GM12891 (cell line): ENCODE measurements at regions not wholly inside any gene's neighbourhood (a gene's known extent, or its start where the extent isn't known, plus 50 kb on each side); places are given as distances from the start of the nearest gene placed in this dataset.
"Not testable (repeated sequence)": the region's sequence is repeated elsewhere in the genome, so short reads cannot be mapped to it uniquely, and the experiment has no call there.

Source experiments
- DNase-seq: peaks from one replicate; pipeline ENCODE4 v3.0.0; 2011; ENCODE audit warnings: low spot score; ENCODE audit not compliant: insufficient read length
- FAIRE-seq: peaks from 2 replicates; lab custom pipeline; 2011; peaks lifted over from hg19 to GRCh38; lab: Jason Lieb, UNC
- PAX5 ChIP-seq: IDR thresholded peaks from 2 replicates; pipeline ENCODE4 v1.6.1; 2011; ENCODE audit warnings: low read length, moderate library complexity, mild to moderate bottlenecking; ENCODE audit not compliant: insufficient read depth, severe bottlenecking
- POLR2A ChIP-seq: IDR thresholded peaks from 2 replicates; pipeline ENCODE4 v1.6.1; 2011; ENCODE audit warnings: low read depth, low read length, control low read depth
- POLR2AphosphoS5 ChIP-seq: IDR thresholded peaks from 2 replicates; pipeline ENCODE4 v1.6.1; 2011; ENCODE audit warnings: low read depth, low read length, control low read depth
- POU2F2 ChIP-seq: IDR thresholded peaks from 2 replicates; pipeline ENCODE4 v1.6.1; 2011; ENCODE audit warnings: low read depth, mild to moderate bottlenecking, control low read depth, low read length, moderate library complexity
- SPI1 ChIP-seq: IDR thresholded peaks from 2 replicates; pipeline ENCODE4 v1.6.1; 2011; ENCODE audit warnings: low read depth, low read length, control low read depth
- TAF1 ChIP-seq: IDR thresholded peaks from 2 replicates; pipeline ENCODE4 v1.6.1; 2011; ENCODE audit warnings: low read depth, low read length, control low read depth

DNA sequence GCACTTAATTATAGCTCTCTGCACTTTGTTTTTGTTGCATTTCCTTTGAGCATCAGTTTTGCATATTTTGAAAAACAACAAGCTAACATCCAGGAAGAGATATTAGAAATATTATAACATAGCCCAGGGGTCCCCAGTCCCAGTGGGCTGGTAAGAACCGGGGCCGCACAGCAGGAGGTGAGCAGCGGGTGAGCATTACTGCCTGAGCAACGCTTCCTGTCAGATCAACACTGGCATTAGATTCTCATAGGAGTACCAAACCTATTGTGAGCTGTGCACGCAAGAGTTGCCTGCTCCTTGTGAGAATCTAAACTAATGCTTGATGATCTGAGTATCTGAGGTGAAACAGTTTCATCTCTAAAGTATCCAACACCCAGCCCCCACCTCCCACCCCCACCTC lies 675.9 kb upstream of the ZNF608 start:
- DNase-seq: no peak
- no peak for FAIRE-seq
- TF ChIP-seq POLR2AphosphoS5 (no peak), PAX5 (no peak), SPI1 (no peak), TAF1 (no peak), POU2F2 (no peak), POLR2A (no peak)

DNA sequence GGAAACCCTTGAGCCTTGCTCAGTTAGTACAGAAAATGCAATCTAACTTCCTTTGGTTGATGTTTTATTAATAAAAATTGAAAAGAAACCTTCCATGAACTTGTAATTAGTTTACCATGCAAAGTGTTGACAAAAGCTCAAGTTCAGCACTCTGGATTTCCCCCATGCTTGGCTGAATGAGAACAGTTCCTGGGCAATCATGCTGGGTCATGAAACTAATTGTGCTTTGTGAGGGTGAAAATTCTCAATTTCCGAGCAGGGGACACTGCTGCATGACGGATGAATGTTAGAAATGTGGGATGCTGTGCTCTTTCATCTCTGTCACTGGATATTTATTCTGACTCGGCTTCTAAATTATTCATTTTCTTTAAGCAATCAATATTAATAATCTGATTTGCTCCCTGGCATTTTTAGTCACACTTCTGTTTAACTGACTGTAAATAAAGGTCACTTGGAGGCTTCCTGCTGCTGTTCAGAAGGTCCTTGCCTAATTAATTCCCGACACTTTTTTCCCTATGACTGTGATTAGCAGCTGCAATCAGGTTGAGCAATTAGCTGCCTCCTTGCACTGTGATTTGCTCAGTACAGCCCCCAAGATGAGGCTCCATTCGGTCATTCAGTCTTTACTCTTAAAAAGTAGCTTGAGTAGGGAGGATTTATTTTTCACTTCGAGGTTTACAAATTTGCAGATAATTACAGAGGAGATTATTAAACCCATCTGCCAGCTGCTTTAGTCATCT lies 678.1 kb upstream of the ZNF608 start:
- no peak for DNase-seq
- TF ChIP-seq TAF1 (no peak), POLR2AphosphoS5 (no peak), PAX5 (no peak), POU2F2 (no peak)
- FAIRE-seq: no peak

DNA sequence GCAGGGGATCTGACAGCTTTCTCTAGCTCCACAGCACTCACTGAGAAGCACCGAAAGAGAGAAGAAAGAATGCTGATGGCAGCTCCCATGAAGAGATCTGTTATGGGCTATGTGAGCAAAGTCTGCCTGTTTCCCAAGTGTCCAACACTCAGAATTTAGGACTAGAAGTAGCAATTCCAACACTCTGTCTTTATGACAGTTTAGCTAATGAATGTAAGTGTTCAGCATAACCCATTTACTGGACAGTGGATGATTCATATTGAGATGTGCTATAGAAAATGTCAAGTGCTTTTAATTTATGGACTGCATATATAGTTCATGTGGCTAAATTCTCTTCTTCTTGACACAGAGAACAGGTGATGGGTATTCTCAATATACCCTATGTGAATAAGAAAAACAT lies 683.1 kb upstream of the ZNF608 start:
- no peak for DNase-seq
- TF ChIP-seq PAX5 (no peak), POU2F2 (no peak), TAF1 (no peak), SPI1 (no peak), POLR2A (no peak)
- FAIRE-seq: no peak

DNA sequence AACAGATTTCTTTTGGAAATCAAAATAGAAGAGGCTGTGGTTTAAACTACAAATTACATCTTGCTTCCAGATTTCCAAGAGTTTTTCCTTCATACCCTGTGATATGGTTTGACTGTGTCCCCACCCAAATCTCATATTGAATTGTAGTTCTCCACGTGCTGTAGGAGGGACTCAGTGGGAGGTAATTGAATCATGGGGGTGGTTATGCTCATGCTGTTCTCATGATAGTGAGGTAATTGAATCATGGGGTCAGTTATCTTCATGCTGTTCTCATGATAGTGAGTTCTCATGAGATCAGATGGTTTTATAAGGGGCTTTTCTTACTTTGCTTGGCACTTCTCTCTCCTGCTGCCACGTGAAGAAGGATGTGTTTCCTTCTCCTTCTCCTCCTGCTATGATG lies 687.0 kb upstream of the ZNF608 start:
- no peak for FAIRE-seq

DNA sequence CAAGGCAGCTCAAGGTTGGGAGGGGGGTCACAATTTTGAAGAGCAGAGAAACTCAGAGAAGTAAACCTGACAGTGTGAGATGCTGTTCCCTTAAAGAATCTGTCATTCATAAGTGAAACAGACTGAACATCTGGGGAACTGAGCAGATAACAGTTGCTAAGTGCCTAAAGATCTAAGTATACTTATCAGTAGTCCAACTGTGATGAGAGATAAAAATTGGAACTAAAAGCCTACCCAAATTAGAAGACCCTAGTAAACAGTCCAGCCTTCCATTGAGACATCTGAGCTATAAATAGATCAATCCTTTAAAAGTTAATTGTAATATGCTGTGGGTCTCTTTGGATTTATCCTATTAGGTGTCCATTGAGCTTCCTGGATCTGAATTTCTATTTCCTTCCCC lies 692.8 kb upstream of the ZNF608 start:
- DNase-seq: no peak
- no peak for TF ChIP-seq POLR2AphosphoS5
- no peak for FAIRE-seq

More for the DNA sequence above, 687.0 kb upstream of the ZNF608 start:
- TF ChIP-seq PAX5: no peak
- no peak for TF ChIP-seq TAF1
- no peak for TF ChIP-seq POLR2AphosphoS5
- no peak for TF ChIP-seq POU2F2
- no peak for TF ChIP-seq SPI1
- TF ChIP-seq POLR2A: no peak
- no peak for DNase-seq

DNA sequence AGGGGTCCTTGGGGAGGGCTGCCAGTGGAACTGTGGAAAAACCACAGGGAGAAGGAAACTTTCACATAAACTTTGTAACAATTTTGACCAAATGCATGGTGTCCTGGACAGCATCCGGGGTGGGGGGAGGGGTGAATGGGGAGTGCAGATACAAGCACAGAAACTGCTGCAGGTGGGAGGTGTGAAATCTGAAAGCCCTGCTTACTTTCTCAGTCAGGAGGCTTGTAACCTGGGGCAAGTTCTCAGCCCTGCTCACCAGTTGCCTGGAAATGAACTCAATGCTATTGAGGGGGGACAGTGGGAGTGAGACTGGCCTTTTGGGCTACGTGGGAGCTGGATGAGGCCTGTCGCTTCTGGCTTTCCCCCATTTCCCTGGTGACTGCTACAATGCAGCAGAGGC lies 694.5 kb upstream of the ZNF608 start:
- FAIRE-seq (no peak), DNase-seq (no peak)
- no peak for TF ChIP-seq POLR2AphosphoS5
- TF ChIP-seq TAF1: no peak
- no peak for TF ChIP-seq POLR2A
- no peak for TF ChIP-seq POU2F2
- TF ChIP-seq PAX5: no peak
- no peak for TF ChIP-seq SPI1

DNA sequence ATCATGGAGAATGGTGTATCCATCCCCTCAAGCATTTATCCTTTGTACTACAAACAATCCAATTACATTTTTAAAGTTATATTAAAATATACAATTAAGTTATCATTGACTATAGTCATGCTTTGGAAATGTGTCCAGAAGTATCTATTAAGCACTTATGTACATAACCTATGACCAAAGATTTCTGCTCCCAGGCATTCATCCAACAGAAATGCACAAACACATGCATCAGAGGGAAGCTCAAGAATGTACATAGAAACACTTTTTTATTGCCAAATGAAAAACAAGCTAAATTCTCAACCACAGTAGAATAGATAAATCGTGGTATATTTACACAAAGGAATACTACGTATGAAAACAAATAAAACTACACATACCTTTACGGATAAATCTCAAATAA lies 700.5 kb upstream of the ZNF608 start:
- no peak for TF ChIP-seq TAF1
- no peak for TF ChIP-seq PAX5
- TF ChIP-seq POLR2A: no peak
- no peak for TF ChIP-seq POU2F2
- TF ChIP-seq POLR2AphosphoS5: no peak
- TF ChIP-seq SPI1: no peak
- DNase-seq (no peak), FAIRE-seq (no peak)

DNA sequence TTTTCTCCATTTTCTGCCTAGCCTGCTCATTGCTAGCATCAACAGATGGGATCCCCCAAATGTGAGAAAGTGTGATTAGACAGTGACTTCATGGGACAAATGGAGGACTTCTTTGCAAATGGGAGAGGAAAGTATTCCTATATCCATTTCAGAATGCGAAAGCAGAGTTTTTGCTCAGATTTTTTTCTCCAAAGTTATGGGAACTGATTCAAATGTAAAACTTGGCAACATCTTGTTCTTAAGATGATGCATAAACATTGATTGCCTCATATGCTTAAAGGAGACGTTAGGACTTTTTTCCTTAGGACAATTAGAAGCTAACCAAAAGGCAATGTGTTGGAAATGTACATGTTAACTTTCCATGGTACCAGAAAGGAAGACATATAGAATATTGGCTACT lies 704.3 kb upstream of the ZNF608 start:
- FAIRE-seq (no peak), DNase-seq (no peak)
- TF ChIP-seq TAF1 (no peak), POLR2AphosphoS5 (no peak), POU2F2 (no peak), POLR2A (no peak), PAX5 (no peak), SPI1 (no peak)

DNA sequence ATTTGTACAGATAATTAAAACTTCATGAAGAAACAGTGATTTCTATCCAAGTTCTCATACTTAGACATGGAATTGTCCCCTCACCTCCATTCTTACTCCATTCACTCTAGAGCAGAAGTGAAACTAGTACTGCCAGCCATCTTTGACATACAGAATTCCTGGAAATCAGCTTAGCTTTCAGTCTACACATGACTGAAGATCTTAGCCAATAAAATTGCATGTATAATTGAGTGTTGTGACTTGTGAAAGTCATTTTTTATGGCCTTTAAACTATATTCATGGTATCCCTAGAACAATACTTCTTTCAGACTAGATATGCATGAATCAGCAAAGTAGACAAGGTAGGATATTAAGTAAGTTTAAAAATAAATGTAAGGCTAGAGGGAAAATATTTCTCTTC lies 705.2 kb upstream of the ZNF608 start:
- no peak for FAIRE-seq
- TF ChIP-seq POLR2A (no peak), POU2F2 (no peak), PAX5 (no peak), SPI1 (no peak), POLR2AphosphoS5 (no peak), TAF1 (no peak)
- DNase-seq: no peak

DNA sequence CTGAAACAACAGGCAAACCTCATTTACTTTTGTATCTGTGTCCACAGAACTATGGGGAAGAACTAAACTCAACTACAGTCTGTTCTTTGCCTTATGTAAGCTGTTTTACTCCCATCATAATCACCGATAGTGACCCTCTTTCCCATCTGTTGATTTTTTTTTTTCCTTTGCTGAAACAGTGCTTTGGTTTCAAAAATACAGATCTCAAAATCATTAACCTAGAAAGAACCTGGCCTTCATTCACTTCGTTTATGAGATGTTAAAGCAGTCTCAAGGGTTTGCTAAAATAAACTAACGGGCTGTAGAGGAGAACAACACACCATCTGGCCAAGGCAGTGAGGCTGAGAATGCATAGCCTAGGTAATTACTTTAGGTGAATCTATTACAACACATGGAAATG lies 706.6 kb upstream of the ZNF608 start:
- FAIRE-seq (no peak), DNase-seq (no peak)
- no peak for TF ChIP-seq POU2F2

DNA sequence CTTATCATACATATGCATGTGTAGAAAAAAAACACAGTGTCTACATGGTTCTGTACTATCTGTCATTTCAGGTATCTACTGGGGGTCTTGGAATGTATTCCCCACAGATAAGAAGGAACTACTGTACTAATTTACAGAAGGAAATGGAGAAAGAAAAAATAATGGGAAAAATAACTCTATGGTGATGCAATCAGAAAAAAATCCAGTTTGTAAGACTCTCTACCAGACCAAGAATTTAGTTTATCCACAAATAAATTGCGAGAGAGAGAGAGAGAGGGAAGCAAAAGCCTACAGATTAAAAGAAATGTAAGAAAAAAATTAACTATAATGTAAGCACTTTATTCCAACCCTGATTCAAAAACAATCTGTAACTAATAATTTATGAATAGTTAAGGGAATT lies 708.6 kb upstream of the ZNF608 start:
- FAIRE-seq (no peak), DNase-seq (no peak)
- TF ChIP-seq POLR2A: no peak
- TF ChIP-seq PAX5: no peak
- no peak for TF ChIP-seq POLR2AphosphoS5
- no peak for TF ChIP-seq POU2F2
- no peak for TF ChIP-seq TAF1
- no peak for TF ChIP-seq SPI1

DNA sequence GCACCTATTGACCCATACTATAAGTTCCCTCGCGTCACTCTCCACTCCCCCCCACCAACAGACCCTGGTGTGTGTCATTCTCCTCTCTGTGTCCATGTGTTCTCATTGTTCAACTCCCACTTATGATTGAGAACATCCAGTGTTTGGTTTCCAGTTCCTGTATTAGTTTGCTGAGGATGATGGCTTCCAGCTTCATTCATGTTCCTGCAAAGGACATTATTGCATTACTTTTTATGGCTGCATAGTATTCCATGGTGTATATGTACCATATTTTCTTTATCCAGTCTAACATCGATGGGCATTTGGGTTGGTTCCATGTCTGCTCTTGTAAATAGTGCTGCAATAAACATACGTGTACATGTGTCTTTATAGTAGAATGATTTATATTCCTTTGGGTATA lies 709.6 kb upstream of the ZNF608 start:
- FAIRE-seq: not testable (repeated sequence)

More for the DNA sequence above, 709.6 kb upstream of the ZNF608 start:
- not testable (repeated sequence) for DNase-seq
